HG03045 (cell line): ENCODE measurements at regions not wholly inside any gene's neighbourhood (a gene's known extent, or its start where the extent isn't known, plus 50 kb on each side); places are given as distances from the start of the nearest gene placed in this dataset.

Experiments used
- ATAC-seq: cut with Tn5 transposase; IDR thresholded peaks from one replicate; pipeline ENCODE4 v1.9.1; 2021; ENCODE audit warnings: mild to moderate bottlenecking, moderate library complexity; ENCODE audit not compliant: unreplicated experiment

- peak; percentile 63 for ATAC-seq
Measured at GRCh38 chr6:166106076-166106686, 61.5 kb downstream of the TBXT start.

GRCh38 chr6:166105341-166106075 is 62.1 kb downstream of the TBXT start:
- ATAC-seq: peak; percentile 37

- no peak for ATAC-seq
Measured at GRCh38 chr6:166104872-166105271, 62.8 kb downstream of the TBXT start.

- ATAC-seq: no peak
Measured at GRCh38 chr6:166104107-166104506, 63.5 kb downstream of the TBXT start.

- no peak for ATAC-seq
Measured at GRCh38 chr6:166101819-166102419, 65.7 kb downstream of the TBXT start.

GRCh38 chr6:166097914-166098522 is 69.6 kb downstream of the TBXT start:
- no peak for ATAC-seq

- no peak for ATAC-seq
Measured at GRCh38 chr6:166087852-166088251, 79.8 kb downstream of the TBXT start.

- no peak for ATAC-seq
Measured at GRCh38 chr6:166087246-166087645, 80.4 kb downstream of the TBXT start.

GRCh38 chr6:166085500-166085899 is 82.2 kb downstream of the TBXT start:
- no peak for ATAC-seq

GRCh38 chr6:166084951-166085350 is 82.7 kb downstream of the TBXT start:
- no peak for ATAC-seq

- no peak for ATAC-seq
Measured at GRCh38 chr6:166079841-166080240, 87.8 kb downstream of the TBXT start.

- no peak for ATAC-seq
Measured at GRCh38 chr6:166078294-166078693, 89.4 kb downstream of the TBXT start.

GRCh38 chr6:166076625-166077024 is 91.0 kb downstream of the TBXT start:
- ATAC-seq: no peak

GRCh38 chr6:166075925-166076324 is 91.7 kb downstream of the TBXT start:
- ATAC-seq: no peak

- no peak for ATAC-seq
Measured at GRCh38 chr6:166075186-166075585, 92.5 kb downstream of the TBXT start.

GRCh38 chr6:166073082-166073481 is 94.6 kb downstream of the TBXT start:
- no peak for ATAC-seq

- ATAC-seq: no peak
Measured at GRCh38 chr6:166068768-166069167, 98.9 kb downstream of the TBXT start.

GRCh38 chr6:166058064-166058739 is 109.4 kb downstream of the TBXT start:
- no peak for ATAC-seq

- ATAC-seq: no peak
Measured at GRCh38 chr6:166057431-166057830, 110.2 kb downstream of the TBXT start.

GRCh38 chr6:166056637-166057036 is 111.0 kb downstream of the TBXT start:
- no peak for ATAC-seq

- ATAC-seq: no peak
Measured at GRCh38 chr6:166055801-166056200, 111.8 kb downstream of the TBXT start.
